ENCODE measurements at regions not wholly inside any gene's neighbourhood (a gene's known extent, or its start where the extent isn't known, plus 50 kb on each side); places are given as distances from the start of the nearest gene placed in this dataset.

- no peak overlapping the region for H3K27ac ChIP-seq
- peaks cover 0 to 17% of the 10 kb centered on the region in 2 donors for H3K4me1 ChIP-seq
- intact Hi-C loops (cut with DNase I), result no loop called here
- ATAC-seq, result no peak
- no peaks in the 10 kb centered on the region for H3K9me3 ChIP-seq
- H3K4me3 ChIP-seq, result no peak overlapping the region
- H3K36me3 ChIP-seq, result no peaks in the 10 kb centered on the region
- DNase-seq, result no peak
- no peaks in the 10 kb centered on the region for H3K27me3 ChIP-seq
- no peak for TF ChIP-seq CTCF (IDR thresholded peaks at IDR 0.05)
Measured at GRCh38 chr20:12051206-12052163, 133.8 kb downstream of the BTBD3 start.

GRCh38 chr20:12053353-12053752, 135.7 kb downstream of the BTBD3 start:
- Histone ChIP-seq H3K4me1 (peaks cover 0 to 17% of the 10 kb centered on the region in 2 donors), H3K9me3 (no peaks in the 10 kb centered on the region), H3K4me3 (no peak overlapping the region), H3K27me3 (no peaks in the 10 kb centered on the region), H3K27ac (no peak overlapping the region), H3K36me3 (no peaks in the 10 kb centered on the region)
- intact Hi-C loops (cut with DNase I), result no loop called here
- ATAC-seq, result peak; percentile 33
- no peak for TF ChIP-seq CTCF (IDR thresholded peaks at IDR 0.05)
- peak in 1 of 4 donors; percentile 18 for DNase-seq

- Histone ChIP-seq H3K9me3 (no peaks in the 10 kb centered on the region), H3K4me3 (no peak overlapping the region), H3K27me3 (no peaks in the 10 kb centered on the region), H3K4me1 (peaks cover 0 to 17% of the 10 kb centered on the region in 2 donors), H3K36me3 (no peaks in the 10 kb centered on the region), H3K27ac (no peak overlapping the region)
- no peak for TF ChIP-seq CTCF (IDR thresholded peaks at IDR 0.05)
- ATAC-seq, result no peak
- no peak for DNase-seq
- intact Hi-C loops (cut with DNase I), result no loop called here
Measured at GRCh38 chr20:12054556-12054955, 136.9 kb downstream of the BTBD3 start.

GRCh38 chr20:12055161-12055560, 137.5 kb downstream of the BTBD3 start:
- Histone ChIP-seq H3K27ac (no peak overlapping the region), H3K4me3 (no peak overlapping the region), H3K9me3 (no peaks in the 10 kb centered on the region), H3K27me3 (no peaks in the 10 kb centered on the region), H3K36me3 (no peaks in the 10 kb centered on the region), H3K4me1 (peaks cover 0 to 17% of the 10 kb centered on the region in 2 donors)
- TF ChIP-seq CTCF (IDR thresholded peaks at IDR 0.05), result no peak
- intact Hi-C loops (cut with DNase I), result no loop called here
- DNase-seq, result no peak
- no peak for ATAC-seq

GRCh38 chr20:12056839-12057238, 139.1 kb downstream of the BTBD3 start:
- Histone ChIP-seq H3K4me1 (peaks cover 0 to 17% of the 10 kb centered on the region in 2 donors), H3K27me3 (no peaks in the 10 kb centered on the region), H3K27ac (no peak overlapping the region), H3K36me3 (no peaks in the 10 kb centered on the region), H3K9me3 (no peaks in the 10 kb centered on the region), H3K4me3 (no peak overlapping the region)
- DNase-seq (no peak), ATAC-seq (no peak)
- no peak for TF ChIP-seq CTCF (IDR thresholded peaks at IDR 0.05)
- intact Hi-C loops (cut with DNase I), result no loop called here

All from left lung (tissue), 4 donors.